DMS53 (cell line): ENCODE measurements at regions not wholly inside any gene's neighbourhood (a gene's known extent, or its start where the extent isn't known, plus 50 kb on each side); places are given as distances from the start of the nearest gene placed in this dataset.

Experiments used
- DNase-seq: peaks from one replicate; lab custom pipeline; 2025; lab: John Stamatoyannopoulos, UW

DNA sequence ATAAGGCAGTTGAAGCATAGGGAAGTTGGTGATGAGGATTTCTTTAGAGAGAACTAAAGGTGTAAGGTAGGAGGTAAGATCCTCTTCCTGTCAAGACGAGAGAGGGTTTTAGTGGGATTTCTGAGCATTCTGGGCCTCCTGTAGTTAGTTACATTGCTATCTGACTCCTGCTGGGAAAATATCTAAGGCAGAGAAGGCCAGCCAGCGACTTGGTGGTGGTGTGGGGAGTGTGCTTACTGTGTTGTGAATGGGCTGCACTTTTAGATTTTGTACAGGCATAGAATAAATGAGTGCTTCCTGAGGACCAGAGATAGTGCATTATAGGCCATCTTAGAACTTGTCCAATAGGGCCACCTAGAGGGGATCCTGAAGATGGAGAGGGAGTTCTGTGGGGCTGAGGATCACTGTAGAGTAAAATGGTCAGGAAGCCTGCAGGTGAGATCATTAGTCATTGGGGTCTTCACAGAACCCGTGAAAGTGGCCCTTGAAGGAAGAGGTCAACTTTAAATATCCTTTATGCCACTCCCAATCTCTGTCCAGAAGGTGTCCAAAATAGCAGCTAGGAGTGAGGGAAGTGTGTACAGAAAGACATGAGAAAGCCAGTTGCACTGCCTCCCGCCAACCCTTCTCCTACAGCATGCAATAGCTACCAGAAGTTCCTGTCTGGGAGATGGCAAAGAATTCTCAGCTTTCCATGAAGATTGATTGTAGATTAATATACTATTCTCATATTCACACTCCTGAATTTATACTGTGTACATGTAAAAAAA is 266.6 kb downstream of the POLR1F start:
- DNase-seq: peak; percentile 84

DNA sequence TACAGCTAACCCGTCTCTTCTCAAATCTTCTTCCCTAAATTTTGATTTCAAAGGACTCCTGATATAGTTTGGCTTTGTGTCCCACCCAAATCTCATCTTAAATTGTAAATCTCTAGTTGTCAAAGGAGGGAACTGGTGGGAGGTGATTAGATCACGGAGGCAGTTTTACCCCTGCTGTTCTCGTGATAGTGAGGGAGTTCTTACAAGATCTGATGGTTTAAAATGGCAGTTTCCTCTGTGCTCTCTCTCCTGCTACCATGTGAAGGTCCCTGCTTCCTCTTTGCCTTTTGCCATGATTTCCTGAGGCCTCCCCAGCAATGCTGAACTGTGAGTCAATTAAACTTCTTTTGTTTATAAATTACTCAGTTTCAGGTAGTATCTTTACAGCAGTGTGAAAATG is 269.3 kb downstream of the POLR1F start:
- no peak for DNase-seq

DNA sequence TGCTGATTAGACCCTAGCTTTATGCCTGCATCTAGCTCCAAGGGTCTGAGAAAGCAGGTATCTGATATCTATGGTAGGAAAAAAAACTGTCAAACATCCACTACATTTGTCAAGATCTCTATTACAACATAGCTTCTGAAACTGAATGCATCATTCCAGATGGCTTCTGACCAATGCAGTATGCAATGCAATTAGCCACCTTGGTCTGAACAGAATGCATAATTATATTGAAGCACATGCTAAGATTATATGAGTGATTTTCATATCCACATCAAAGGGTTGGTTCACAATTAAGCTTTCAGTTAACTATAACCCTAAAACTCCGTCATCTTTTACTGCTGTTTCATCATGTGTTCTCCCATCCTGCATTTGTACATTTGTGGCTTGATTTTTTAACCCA is 271.4 kb downstream of the POLR1F start:
- no peak for DNase-seq

DNA sequence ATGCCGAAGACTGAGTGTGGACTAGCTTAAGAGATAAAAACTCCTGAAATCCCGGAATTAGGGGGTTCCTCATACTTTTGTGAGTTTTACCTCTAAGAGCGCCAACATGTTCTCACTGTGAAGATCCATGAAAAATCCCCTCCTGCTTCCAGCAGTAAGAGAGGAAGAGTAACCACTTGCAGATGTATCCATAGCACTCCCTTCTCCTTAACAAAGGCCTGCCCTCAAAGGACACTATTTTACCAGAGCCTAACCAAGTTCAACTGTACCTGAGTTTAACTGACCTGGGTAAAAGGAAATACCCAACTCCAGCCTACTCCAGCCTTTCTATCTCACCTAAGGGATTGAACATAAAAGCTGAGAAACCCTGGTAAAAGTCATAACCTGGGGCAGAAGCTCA is 280.9 kb downstream of the POLR1F start:
- DNase-seq: no peak

DNA sequence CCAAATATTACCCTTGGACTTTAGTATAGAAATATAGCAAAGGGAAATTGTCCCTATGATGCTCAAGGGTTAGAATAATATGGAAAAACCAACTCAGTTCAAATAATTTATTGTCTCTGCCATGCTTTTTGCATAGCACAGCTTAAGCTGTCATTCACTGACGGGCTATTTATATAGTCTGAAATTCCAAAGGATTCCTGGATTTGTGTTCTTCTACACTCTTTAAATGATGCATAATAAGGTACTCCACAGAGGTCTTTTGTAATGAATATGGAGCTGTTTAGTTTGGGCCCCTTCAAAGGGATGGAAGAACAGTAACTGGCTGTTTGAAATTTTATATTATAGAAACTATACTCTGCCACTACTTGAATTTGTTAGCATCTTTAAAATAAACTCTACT is 276.6 kb upstream of the FERD3L start:
- DNase-seq: no peak

DNA sequence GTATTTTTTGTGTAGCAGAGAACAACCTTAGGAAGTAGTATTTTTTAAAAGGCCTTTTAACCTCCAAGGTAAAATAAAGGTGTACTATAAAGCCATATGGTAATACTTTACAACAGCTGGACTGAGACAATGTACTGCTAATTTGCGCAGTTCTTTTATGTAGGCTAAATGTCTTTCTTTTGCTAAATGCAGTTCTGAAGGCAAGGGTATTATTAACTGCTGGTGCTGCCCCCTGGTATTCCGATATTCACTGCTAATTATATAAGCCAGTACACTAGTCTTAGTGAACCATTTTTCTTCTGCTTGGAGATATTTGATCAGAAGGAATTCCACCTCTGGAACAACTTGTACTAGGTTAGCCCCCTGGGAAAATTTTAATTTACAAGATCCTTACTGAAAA is 272.0 kb upstream of the FERD3L start:
- no peak for DNase-seq

DNA sequence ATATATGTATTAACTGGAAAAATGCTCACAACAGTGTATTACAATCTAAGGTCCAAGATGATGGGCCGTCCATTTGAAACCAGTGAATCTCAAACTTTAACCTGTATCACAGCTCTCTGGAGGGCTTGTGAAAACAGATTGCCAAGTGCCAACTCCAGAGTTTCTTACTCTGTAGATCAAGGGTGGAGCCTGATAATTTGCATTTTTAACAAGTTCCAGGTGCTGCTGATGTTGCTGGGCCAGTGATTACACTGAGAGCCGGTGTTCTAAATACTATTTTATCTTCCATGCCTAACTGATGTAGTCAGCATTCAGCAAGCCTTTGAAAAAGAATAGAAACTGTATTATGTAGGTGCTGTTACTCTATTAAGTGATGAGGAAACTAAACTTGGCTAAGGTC is 269.9 kb upstream of the FERD3L start:
- no peak for DNase-seq

DNA sequence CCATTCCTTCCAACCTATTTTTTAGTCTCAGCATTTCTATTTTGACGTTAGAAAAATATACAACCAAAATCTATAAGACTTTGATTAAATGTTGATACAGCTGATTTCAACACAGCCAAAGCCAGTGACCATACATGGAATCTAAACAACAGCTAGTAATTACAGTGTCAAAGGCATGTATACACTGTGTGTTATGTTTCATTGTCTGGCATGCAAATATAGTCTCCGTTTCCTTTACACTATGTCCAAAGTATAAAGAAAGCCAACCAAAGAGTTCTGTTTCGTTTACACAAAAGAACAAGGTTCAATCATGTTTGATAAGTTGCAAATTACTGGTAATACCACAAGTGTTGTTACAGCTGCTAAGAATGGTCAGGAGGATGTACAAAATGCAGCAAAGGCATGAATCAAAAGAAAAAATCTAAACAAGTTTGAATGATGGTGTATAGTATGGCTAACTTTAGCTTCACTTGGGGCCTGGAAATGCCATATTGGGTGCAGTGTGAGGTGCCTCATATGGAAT is 268.3 kb upstream of the FERD3L start:
- peak; percentile 16 for DNase-seq

DNA sequence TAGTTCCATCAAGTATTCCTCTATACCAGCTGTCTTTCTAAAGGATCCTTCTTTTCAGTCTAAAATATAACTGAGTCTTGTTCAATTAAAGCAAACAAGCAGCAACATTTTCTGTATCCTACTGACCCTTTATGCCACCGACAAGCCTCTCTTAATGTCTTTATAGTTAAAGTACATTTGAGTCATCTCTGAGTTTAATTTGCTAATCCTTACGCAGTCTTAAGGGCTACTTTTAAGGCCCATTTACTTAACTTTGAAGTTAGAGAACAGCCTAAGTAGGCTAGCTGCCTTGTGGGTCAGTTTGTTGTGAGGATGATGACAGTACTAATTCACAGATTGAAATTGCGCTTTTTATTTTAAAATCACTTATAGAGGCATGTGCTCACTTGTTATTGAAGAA is 265.5 kb upstream of the FERD3L start:
- DNase-seq: no peak

DNA sequence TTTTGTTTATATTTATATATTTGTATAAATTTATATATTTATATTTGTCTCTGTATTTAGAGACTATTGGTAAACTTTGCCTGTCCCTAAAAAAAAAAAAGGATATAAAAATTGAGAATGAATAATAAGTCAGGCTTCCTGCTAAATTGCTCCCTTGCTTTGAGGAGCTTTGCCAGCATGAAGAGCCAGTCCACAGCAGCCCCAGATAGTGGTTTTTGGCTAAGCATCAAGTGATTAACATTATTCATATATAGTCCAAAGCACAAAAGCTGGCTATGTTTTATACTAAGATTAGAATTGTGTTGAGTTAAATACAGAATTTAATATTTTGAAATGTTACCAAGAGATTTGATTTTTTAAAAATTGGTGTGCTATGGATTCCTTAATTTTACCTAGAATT is 264.9 kb upstream of the FERD3L start:
- DNase-seq: no peak

DNA sequence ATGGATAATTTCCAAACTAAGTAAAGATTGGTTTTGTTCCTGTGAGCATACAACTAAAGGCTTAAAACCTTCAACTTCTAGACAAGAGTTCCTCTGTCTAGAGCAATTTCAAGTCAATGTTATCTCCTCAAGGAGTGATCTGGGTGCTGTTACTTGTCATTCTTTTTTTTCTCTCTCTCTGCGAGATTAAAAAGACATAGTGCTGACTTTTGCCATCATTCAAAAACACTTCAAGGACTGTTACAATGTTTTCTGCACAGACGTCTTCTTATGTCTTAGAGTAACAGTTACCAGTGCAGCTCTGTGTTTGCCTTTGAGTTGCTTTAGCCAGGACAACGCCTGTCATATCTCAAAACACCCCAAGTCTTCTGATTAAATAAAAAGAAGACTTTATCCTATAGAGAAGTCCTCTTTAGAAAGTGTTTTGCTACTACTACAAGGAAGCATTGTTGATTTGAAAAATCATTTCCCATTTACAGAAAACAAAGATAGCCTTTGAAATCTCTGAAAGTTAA is 263.5 kb upstream of the FERD3L start:
- DNase-seq: no peak

DNA sequence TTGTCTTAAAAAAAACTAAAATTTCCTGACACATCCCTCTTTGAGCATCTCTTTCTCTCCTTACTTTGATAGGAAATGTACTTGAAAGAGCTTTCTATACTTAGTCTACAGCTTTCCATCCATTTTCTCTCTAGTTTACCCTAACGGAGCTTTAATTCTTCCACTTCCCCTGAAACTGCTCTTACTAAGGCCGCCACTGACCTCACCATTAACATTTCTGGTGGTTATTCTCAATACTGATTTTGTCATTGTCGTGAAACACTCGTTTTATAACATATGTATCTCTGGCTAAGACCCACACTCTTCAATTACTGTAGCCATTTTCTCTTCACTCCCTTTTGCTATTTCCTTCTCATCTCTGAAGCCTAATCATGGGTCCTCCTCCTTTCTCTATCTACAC is 262.0 kb upstream of the FERD3L start:
- no peak for DNase-seq

DNA sequence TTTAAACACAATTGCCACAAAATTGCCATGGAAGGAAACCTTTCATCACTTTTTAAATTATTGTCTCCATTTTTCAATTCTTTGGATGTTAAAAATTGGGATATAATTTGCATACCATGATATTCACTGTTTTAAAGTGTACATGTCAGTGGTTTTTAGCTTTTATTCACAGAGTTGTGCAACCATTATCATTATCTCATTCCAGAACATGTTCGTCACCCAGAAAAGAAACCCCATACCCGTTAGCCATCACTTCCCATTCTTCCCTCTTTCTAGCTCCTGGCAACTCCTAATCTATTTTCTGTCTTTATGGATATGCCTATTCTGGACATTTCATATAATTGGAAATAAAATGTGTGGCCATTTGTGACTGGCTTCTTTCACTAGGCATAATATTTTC is 260.3 kb upstream of the FERD3L start:
- no peak for DNase-seq

DNA sequence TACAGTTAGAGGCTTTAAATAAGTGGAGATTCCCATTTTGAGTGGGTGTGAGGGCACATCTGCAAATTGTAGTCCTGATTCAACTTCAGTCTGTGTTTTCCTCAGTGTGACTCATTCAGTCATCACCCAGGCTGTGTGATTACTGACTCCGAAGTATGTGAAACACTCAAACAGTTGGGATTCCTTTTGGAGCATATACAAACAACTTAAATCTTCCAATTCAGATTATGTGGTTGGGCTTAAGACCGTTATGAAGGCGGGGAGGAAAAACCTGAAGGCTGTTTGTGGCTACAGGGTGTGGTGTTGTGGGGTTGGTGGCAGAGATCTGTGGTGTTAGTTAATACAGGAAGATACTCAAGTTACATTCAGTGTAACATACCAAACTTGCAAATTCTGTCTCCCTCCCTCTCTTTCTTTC is 259.7 kb upstream of the FERD3L start:
- peak; percentile 40 for DNase-seq

DNA sequence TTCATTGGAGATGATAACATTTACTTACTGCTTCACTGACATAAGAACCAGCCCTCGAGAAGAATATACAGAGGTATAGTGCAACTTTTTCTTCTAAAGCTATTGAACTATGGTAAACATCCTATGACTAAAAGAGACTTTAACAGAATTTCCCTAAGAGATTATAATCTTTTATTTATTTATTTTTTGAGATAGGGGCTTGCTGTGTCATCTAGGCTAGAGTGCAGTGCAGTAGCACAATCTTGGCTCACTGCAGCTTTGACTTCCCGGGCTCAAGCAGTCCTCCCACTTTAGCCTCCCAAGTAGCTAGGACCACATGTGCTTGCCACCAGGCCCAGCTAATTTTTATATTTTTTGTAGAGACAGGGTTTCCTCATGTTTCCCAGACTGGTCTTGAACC is 258.5 kb upstream of the FERD3L start:
- DNase-seq: no peak

DNA sequence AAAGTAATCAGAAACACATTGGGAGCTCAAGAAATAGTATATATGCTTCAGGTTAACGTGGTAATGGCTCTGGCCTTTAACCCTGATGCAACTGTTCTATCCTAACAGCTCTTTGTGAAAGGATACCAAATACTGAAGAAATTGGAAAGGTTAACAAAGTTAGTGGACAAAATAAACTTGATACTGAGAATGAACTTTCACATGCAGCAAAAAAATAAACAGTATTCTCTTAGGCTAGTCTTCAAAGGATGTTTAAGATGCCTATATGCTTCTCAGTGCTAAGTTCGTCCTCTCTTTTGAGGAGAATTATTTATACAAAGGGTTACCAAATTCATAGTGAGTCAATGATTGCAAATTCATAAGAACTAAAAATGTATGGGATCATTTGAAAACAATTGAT is 256.2 kb upstream of the FERD3L start:
- DNase-seq: no peak

DNA sequence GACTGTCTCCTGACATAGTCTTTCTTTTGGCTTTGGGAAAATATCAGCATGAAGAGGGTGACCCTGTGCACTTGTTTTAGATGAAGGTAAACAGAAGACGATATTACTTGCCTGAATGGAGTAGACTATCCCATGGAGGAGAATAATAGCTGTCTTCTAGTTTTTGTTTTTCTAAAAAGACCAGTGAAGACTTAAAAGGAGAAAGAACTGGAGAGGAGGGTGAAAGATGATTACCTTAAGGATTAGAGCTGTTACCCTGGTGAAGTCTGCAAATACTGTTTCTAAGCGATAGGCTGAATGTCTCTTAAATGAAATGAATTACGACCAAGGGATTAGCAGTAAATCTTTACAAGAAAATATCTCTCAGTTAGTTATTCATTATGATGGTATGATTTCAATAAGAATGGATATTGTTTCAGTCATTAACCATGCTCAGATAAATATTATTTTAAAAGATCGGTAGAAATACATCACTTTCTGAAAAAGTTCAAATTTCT is 255.6 kb upstream of the FERD3L start:
- DNase-seq: no peak

DNA sequence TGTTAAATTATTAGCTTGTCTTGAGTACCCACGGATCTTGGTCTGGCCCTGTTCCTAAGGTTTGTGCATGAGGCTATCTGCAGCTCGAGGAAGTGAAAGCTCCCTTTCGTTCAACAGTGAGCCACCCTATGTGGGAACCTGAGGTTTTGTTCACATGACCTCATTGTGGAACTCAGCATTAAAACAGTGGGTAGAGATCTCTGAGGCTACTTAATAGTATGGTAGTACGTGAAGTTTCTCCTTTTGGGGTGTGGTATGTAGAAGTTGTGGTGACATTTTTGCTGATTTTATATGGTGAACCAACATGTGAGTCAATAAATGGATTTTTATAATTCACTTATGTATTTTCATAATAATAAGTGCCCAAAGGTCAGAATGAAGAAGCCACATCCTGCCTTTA is 252.7 kb upstream of the FERD3L start:
- peak; percentile 15 for DNase-seq

DNA sequence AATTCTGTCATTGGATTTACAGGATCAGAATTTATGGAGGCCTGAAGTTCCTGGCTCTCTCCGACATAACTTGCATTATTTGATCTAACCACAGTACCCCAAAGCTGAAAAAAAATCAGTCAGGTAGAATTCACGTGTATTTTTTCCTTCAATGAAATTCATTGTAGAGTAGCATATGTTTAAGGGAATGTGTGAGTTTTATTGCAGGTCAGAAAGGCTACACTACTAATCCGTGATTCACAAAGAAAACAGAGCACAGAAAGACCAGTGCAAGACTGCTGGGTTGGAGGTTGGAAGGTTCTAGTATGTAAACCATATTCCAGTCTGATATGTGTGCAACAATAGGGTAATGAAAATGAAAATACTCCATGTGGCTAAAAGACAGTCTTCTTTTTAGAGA is 247.0 kb upstream of the FERD3L start:
- DNase-seq: no peak

DNA sequence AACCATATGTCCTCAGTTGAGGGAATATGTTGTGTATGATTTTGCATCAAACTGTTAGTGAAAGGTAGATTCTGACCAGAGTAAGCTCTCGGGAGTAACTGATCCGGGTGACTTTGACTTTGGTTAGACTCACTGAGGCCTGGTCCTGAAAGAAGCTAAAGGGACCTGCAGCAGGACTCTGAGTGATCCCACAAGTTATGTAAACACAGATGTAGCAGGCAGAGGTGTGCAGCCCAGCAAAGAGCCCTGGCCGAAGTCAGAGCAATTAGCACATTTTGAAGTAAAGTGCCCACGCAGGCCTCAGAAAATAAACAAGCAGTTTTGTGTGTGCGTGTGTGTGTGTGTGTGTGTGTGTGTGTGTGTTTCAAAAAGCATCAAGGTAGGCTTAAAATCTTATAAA is 245.6 kb upstream of the FERD3L start:
- DNase-seq: peak; percentile 60

DNA sequence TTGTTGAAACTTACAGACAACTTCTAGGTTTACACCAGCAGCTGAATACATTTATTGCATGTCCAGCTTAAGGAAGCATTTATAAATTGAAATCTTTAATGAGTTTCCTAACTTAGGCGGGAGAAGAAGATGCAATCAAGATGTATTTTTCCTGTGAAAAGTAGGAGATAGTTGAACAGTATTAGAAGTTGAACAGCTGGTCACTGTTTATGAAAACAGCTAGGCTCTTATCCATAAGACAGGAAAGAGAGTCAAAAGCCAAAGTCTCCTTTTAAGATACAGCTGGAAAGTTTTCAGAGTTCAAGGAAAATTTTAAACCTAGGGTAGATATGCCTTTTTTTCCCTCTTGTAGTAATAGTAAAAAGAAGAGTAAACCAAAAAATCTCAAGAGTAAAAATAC is 236.1 kb upstream of the FERD3L start:
- DNase-seq: no peak

DNA sequence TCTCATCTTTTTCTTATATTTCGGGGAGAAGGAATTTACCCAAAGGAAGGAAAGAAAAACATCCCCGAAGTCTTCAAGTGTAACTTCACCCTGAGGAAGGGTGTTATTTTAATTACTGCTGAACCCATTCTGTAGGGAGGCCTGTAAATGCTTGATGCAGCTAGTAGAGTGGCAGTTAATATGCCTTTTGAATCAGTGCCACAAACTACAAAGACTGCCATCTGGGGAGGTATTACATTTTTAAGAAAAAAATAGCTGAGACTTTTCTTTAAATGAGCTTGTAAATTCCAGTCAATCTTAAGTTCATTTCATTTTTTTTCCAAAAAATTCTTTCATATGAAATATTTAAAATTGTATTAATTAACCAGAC is 233.1 kb upstream of the FERD3L start:
- no peak for DNase-seq

DNA sequence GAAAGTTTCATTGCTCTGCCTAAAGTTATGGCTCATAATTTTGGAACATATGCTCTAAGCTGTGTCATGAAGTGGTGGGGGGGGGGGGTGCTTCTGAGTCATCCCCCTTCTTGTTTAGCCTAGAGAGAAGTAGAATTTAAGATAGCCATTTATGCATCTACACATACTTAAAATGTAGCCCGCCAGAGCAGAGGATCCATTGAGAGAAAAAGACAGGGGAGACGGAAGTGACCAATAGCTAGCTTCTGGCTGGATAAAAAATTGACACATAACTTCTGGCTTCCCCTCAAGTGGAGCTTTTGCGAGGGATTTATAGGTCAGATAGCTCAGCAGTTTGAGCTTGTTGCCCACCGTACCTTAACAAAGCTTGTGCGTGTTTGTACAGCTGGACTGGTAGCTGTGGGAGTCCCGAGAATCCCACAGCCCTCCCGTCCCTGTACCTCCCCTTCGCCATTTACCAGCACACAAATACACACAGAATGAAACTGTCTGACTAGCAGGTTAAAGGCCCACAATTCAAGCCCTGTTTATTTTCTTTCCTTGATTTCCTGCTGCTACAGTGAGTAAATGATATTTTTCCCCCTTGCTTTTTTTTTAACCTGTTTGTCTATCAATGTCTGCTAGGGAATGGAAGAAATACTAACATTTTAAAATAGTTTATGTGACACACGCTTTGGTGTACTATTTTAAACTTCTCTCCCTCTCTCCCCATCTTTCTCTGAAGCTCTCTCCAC is 232.6 kb upstream of the FERD3L start:
- no peak for DNase-seq
